ENCODE measurements at regions not wholly inside any gene's neighbourhood (a gene's known extent, or its start where the extent isn't known, plus 50 kb on each side); places are given as distances from the start of the nearest gene placed in this dataset.

DNA sequence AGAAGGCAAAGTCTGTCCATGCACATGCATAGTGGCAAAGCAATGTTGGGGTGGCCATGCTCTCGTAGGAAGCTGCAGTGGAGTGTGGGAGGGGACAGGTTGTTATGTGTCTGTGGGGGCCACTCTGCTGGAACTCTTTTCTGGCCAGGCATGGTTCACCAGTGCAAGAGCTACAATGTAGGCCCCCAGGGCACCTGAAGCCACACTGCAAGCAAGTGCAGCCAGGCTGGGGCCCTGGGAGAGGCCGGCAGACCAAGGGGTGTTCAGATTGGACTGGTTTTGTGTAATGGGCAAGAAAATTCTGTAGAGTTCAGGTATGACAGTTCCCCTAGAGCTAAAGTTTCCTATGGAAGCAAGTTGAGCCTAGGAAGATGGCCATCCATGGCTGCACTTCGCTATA is 97.0 kb upstream of the ZC4H2 start:
- H2BK12ac ChIP-seq (ENCODE audit: low read depth, low read length) = no peak overlapping the region
- H3K18ac ChIP-seq (ENCODE audit: extremely low read depth, low read length) = no peak overlapping the region
- H4K91ac ChIP-seq (replicated peaks; ENCODE audit: insufficient read length, low read length) = no peak overlapping the region
- no peak overlapping the region for H2BK20ac ChIP-seq (ENCODE audit: low read length)
- WGBS, 2 experiments (ENCODE audit: extremely low coverage in 1 of 2, insufficient coverage in 1 of 2, insufficient read length in 1 of 2, insufficient replicate concordance in 2 of 2, low coverage in 1 of 2, low lambda C conversion rate in 2 of 2, missing lambda C conversion rate in 1 of 2) = 88% methylated on average over 3 of the region's 3 CpGs; no CpG with 5 or more reads in 1 of the 2 experiments
- H3K4me2 ChIP-seq (ENCODE audit: insufficient read depth in 1 of 2, low read depth in 2 of 2, low read length in 2 of 2) = no peak overlapping the region
- H3K79me1 ChIP-seq (ENCODE audit: low read depth, low read length) = no peaks in the 10 kb centered on the region
- H3K23ac ChIP-seq (ENCODE audit: insufficient read length) = no peak overlapping the region
- no peak overlapping the region for H2BK120ac ChIP-seq (replicated peaks; ENCODE audit: low read depth, low read length)
- H2AFZ ChIP-seq (ENCODE audit: low read length) = no peak overlapping the region
- no peak overlapping the region for H2BK15ac ChIP-seq (ENCODE audit: low read length)
- H2AK5ac ChIP-seq (ENCODE audit: low read depth, low read length) = no peak overlapping the region
- no peaks in the 10 kb centered on the region for H3K9me3 ChIP-seq (ENCODE audit: insufficient read depth in 2 of 2, low read depth in 1 of 2, low read length in 1 of 2)
- H3K4ac ChIP-seq (replicated peaks; ENCODE audit: insufficient read length, low read depth, low read length) = no peak overlapping the region
- H3K14ac ChIP-seq (ENCODE audit: insufficient read length) = no peak overlapping the region
- no peaks in the 10 kb centered on the region; a peak in 1 of 8 replicates for H3K36me3 ChIP-seq (ENCODE audit: control insufficient read depth in 2 of 4, insufficient read depth in 4 of 4, low read length in 3 of 4)
- H2BK5ac ChIP-seq (ENCODE audit: low read depth, low read length) = no peak overlapping the region
- H3K79me2 ChIP-seq (ENCODE audit: control insufficient read depth in 1 of 2, insufficient read depth in 2 of 2, low read length in 2 of 2) = no peaks in the 10 kb centered on the region
- H4K8ac ChIP-seq (ENCODE audit: extremely low read depth, insufficient read depth, low read length) = no peak overlapping the region
- ChIA-PET CTCF (ENCODE audit: partially characterized antibody) (no interaction called here), POLR2A (ENCODE audit: partially characterized antibody) (no interaction called here)
- H3K23me2 ChIP-seq (ENCODE audit: low read depth, low read length) = no peaks in the 10 kb centered on the region
- H3K56ac ChIP-seq (replicated peaks; ENCODE audit: insufficient read length, low read depth, low read length) = no peak overlapping the region
- H3K9ac ChIP-seq (replicated peaks in 1 of 4; ENCODE audit: extremely low read depth in 1 of 4, low read depth in 3 of 4, low read length in 3 of 4) = no peak overlapping the region
- H4K5ac ChIP-seq (ENCODE audit: insufficient read length, low read depth, low read length) = no peak overlapping the region
- H3K4me1 ChIP-seq (replicated peaks in 1 of 4; ENCODE audit: control insufficient read depth in 3 of 4, insufficient read depth in 4 of 4, low read length in 3 of 4) = peaks cover 0 to 2% (median 0%) of the 10 kb centered on the region in 4 experiments; a peak in 1 of 7 replicates
- H3K4me3 ChIP-seq (ENCODE audit: extremely low read depth in 1 of 4, insufficient read depth in 2 of 4, low read depth in 3 of 4, low read length in 4 of 4) = no peak overlapping the region
- TF ChIP-seq BACH1 (IDR thresholded peaks at IDR 0.05; ENCODE audit: low read length) = no peak
- no peak for TF ChIP-seq FOSL1 (IDR thresholded peaks at IDR 0.05; ENCODE audit: insufficient read depth, low read depth, low read length)
- TF ChIP-seq KDM1A (IDR thresholded peaks at IDR 0.05; ENCODE audit: borderline replicate concordance, low read length) = no peak
- no peak for TF ChIP-seq EGR1 (IDR thresholded peaks at IDR 0.05; ENCODE audit: borderline replicate concordance, low read depth, low read length)
- TF ChIP-seq SRF (IDR thresholded peaks at IDR 0.05; ENCODE audit: low read depth, low read length) = no peak
- TF ChIP-seq TAF1 (IDR thresholded peaks at IDR 0.05; ENCODE audit: low read depth, low read length) = no peak
- no peak for TF ChIP-seq CTBP2 (IDR thresholded peaks at IDR 0.05; ENCODE audit: borderline replicate concordance, insufficient read depth, insufficient read length, low read length)
- TF ChIP-seq RNF2 (IDR thresholded peaks at IDR 0.05; ENCODE audit: borderline replicate concordance, low read depth, low read length, missing control alignments, poor library complexity, severe bottlenecking) = no peak
- TF ChIP-seq, protein P1, sequence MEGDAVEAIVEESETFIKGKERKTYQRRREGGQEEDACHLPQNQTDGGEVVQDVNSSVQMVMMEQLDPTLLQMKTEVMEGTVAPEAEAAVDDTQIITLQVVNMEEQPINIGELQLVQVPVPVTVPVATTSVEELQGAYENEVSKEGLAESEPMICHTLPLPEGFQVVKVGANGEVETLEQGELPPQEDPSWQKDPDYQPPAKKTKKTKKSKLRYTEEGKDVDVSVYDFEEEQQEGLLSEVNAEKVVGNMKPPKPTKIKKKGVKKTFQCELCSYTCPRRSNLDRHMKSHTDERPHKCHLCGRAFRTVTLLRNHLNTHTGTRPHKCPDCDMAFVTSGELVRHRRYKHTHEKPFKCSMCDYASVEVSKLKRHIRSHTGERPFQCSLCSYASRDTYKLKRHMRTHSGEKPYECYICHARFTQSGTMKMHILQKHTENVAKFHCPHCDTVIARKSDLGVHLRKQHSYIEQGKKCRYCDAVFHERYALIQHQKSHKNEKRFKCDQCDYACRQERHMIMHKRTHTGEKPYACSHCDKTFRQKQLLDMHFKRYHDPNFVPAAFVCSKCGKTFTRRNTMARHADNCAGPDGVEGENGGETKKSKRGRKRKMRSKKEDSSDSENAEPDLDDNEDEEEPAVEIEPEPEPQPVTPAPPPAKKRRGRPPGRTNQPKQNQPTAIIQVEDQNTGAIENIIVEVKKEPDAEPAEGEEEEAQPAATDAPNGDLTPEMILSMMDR (IDR thresholded peaks at IDR 0.05; ENCODE audit: control extremely low read depth in 1 of 3, insufficient read depth in 1 of 3, low read depth in 1 of 3, low read length in 3 of 3) = no peak
- no peak for TF ChIP-seq POU5F1 (IDR thresholded peaks at IDR 0.05; ENCODE audit: low read depth, low read length)
- TF ChIP-seq JUN (IDR thresholded peaks at IDR 0.05; ENCODE audit: low read depth, low read length) = no peak
- DNase-seq (ENCODE audit: low read depth in 1 of 2, low spot score in 2 of 2) (no peak), FAIRE-seq (no peak)
- H3K27me3 ChIP-seq (replicated peaks in 1 of 4; ENCODE audit: control insufficient read depth in 3 of 4, extremely low read depth in 1 of 4, insufficient read depth in 3 of 4, low read length in 3 of 4) = no peaks in the 10 kb centered on the region
- no peak overlapping the region for H3K27ac ChIP-seq (ENCODE audit: low read depth, low read length)
- no peaks in the 10 kb centered on the region for H4K20me1 ChIP-seq (replicated peaks in 1 of 2; ENCODE audit: control insufficient read depth in 1 of 2, insufficient read depth in 2 of 2, low read length in 2 of 2)
